ENCODE measurements at regions not wholly inside any gene's neighbourhood (a gene's known extent, or its start where the extent isn't known, plus 50 kb on each side); places are given as distances from the start of the nearest gene placed in this dataset.

- DNase-seq (ENCODE audit: low read depth), result no peak
Measured at GRCh38 chr2:129443865-129444739, 535.4 kb upstream of the RAB6C start.

DNA sequence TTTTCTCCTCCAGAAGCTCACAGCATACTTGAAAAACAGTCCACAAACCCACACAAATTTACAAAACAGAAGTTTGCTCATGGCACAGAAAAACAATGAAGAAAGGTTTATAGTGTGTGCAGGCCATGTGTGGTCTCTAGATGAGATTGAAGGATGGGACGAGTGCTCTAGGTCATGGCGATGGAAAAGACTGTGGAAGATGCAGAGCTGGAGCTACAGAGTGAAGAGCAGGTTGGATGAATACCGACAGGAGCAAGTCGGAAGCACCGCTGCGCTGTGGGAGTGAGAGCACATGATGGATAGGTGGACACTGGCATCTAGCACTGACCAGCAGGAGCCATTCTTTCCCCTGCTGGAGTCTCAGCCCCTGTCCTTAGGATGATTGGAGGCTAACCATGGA is 534.7 kb upstream of the RAB6C start:
- DNase-seq (ENCODE audit: low read depth), result no peak

- DNase-seq (ENCODE audit: low read depth), result no peak
Measured at GRCh38 chr2:129456691-129457090, 522.8 kb upstream of the RAB6C start.

DNA sequence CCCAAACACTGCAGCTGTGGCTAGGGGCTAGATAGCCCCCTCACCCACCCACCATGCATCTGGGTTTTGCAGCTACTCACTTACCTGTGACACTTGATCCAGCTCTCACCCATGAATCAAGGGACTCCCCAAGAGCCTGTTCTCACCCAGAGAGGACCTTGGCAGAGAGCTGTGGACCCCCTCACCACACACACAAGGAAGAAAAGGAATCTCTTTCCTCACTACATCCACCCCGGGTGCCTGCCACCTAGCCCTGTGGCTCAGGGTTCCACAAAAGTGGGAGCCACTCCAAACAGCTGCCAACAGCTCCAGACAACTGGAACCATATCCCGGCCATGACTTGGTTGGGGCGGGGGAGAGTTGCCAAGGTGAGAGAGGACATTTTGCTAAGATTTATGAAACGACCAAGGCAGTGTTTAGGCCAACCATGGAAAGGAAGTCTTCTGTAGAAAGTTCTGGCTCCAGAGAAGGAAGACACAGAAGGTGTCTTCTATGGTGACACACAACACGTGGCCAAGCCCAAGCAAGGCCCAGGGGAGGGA is 522.1 kb upstream of the RAB6C start:
- DNase-seq (ENCODE audit: low read depth), result no peak

DNA sequence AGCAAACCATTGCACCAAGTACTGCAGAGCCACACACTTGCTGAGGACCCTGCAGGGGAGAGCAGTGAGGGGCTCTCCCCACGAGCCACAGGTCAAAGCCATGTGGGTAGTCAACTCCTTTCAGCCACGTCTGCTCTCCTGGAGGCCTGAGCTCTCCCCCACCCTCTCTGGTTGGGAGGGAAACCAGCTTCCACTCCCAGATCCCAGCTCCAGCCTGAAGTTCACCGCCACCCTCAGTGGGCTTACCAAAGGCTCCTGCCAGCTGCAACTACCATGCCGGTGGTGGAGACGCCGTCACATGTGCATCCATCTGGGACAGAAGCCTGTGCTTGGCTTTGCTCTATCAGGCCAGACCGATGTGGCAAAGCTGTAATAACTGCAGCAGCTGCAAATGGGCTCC is 521.5 kb upstream of the RAB6C start:
- DNase-seq (ENCODE audit: low read depth), result no peak

DNA sequence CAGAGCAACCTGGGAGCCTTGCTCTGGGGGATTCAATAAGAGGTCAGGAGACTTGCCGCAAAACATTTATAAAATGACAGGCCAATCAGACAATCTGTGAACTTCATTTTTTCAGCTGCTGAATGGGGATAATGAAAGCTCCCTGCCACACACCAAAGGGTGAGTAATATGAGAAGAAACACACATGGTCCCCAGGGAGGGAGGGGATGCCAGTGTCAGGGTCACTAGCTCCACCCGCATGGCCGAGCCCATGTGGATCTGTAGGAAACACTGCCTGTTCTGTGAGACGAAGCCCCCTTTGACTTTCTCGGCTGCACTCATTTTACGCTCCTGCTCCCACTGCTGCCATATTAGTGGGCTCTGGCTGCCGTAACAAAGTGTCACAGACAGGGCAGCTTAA is 521.0 kb upstream of the RAB6C start:
- DNase-seq (ENCODE audit: low read depth), result no peak

- DNase-seq (ENCODE audit: low read depth), result no peak
Measured at GRCh38 chr2:129459200-129459876, 520.1 kb upstream of the RAB6C start.

- no peak for DNase-seq (ENCODE audit: low read depth)
Measured at GRCh38 chr2:129459881-129460280, 519.6 kb upstream of the RAB6C start.

DNA sequence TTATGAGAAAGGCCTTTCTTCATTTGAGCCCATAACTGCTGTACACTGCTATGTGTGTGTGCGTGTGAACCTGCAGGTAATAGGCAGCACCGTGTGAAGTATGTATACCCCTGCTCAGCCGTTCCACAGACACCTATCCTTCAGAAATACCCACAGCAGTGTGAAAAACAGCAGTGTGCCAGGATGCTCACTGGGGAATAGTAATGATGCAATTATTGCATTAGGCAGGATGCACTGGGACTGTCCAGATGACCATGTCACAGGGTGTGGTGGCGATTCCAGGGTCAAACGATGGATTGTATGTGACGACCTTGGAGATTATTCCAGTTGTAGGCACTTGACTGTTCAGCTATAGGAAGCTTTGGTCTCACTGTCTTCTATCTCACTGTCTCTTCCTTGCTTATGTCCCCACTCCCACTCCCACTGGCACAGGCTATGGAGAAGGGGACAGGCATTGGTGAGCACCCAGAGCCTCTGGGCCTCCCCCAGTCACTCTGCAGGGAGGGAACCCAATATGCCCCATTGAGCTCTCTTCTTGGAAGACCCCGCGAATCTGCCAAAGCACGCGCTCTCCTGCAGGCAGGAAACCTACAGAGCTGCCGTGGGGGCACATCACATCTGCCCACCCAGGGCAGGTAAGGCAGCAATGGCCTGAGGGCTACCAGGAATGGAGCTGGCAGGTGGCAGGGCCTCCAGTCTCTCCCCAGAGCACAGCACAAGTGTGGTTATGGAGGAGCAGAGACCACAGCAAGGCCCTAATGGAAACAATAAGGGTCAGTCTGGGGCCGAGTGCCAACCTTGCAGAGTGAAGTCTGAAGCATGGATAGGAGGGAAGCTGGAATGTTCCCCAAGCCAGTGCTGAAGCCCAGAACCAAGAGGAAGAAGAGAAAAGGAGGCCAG is 518.9 kb upstream of the RAB6C start:
- no peak for DNase-seq (ENCODE audit: low read depth)

DNA sequence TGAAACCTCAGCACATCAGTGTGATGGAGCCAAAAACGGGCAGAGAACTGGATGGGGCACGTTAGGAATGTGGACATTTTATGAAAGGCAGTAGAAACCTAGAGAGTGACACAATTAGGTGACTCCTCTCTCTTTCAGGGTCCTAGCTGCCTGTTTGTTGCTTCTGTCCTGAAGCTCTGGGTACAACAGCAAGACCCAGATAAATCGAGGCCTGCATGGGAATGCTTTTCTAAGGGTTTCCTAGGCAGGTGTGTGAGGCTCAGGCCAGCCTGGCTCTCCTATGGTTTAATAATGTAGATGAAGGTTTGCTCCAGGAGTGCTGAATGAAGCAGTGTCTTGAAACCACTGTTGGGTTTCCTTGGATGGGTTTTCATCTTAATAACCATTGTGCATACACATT is 517.1 kb upstream of the RAB6C start:
- no peak for DNase-seq (ENCODE audit: low read depth)

- no peak for DNase-seq (ENCODE audit: low read depth)
Measured at GRCh38 chr2:129462967-129463366, 516.5 kb upstream of the RAB6C start.

DNA sequence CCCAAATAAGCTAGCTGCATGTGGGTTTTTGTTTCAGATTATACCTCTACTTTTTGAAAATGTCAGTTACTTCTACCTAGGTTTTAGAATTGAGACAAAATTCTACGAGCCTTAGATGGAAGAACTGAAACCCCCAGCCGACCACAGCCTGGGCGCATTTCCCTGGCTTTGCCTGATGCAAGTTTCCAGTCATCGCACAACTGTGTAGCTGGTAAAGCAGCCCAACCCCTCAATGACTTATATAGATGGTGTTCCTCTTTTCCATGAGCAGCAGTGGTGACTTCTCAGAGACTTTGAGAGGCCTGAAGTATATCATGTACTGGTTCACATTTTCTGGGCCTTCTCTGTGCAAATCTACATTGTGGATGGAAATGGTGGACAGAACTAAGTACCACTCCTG is 515.4 kb upstream of the RAB6C start:
- DNase-seq (ENCODE audit: low read depth), result no peak

DNA sequence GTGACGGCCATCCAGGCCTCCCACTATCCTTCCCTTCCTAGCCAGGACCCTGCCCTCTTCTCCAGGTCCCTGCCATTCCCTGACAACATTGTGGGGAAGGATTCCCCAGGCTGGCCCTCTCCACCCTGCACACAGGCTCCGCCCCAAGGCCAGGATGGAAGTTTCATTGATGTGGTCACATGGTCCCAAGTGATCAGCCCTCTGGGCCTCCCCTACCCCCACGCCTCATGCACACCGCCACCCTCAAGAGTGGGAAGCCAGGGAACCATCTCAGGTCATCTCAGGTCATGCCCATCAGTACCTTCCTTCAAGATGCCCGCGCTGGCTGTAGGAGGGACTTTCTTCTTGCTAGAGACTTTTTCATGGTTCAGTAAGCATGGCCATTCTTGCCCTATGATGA is 514.8 kb upstream of the RAB6C start:
- DNase-seq (ENCODE audit: low read depth), result no peak

- DNase-seq (ENCODE audit: low read depth), result no peak
Measured at GRCh38 chr2:129465045-129465444, 514.4 kb upstream of the RAB6C start.

- DNase-seq (ENCODE audit: low read depth), result no peak
Measured at GRCh38 chr2:129466389-129466788, 513.1 kb upstream of the RAB6C start.

DNA sequence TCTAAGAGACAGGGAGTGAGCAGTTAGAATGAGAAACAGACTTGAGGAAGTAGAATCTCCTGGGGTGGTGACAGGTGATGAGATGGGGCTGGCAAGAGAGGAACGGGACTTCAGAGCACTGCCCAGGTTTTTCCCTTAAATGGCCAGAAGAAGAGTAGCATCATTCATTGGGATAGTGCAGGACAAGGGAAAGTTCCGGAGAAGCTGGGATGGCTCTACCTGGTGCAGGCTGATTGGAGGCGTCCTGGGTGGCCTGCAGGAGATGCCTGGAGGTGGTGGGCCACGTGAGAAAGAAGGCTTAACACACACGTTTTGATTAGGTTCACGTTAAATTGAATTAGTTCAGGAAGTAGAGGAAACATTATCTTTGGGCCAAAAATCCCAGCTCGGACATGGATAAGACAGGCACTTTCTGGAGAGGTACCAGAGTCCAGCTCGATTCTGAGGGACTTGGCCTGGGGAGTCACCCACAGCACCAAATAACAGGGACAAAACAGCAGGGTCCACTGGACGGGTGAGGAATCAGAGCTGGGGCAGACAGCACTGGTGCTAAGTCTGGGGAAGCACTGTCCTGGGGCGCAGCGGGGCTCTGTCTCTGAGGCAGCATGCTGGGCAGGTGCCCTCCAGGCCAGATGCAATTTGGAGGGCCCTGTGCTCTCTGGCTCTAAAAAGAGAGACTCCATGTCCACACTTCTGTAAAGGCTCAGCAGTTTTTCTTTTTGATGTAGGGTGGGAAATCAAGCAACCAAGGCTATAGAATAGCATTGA is 512.3 kb upstream of the RAB6C start:
- no peak for DNase-seq (ENCODE audit: low read depth)

- DNase-seq (ENCODE audit: low read depth), result no peak
Measured at GRCh38 chr2:129467941-129468340, 511.5 kb upstream of the RAB6C start.

DNA sequence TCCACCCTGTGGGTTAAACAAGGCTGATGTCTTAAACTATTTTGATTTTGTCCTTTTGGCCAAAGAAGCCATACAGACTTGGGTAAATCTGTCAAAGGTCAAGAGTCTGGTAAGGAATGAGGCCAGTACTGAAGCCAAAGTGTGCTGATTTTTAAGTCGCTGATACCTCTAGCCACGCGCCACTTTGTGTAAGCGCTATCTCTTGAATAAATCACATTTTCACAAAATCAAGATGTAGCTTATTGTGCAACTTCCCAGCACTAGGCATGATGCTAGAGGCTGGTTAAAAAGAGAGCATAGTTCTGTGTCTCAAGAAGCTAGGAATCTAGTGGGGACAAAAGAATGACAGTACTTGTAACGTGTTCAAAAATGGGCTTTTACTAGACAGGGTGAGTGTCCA is 510.6 kb upstream of the RAB6C start:
- DNase-seq (ENCODE audit: low read depth), result no peak

DNA sequence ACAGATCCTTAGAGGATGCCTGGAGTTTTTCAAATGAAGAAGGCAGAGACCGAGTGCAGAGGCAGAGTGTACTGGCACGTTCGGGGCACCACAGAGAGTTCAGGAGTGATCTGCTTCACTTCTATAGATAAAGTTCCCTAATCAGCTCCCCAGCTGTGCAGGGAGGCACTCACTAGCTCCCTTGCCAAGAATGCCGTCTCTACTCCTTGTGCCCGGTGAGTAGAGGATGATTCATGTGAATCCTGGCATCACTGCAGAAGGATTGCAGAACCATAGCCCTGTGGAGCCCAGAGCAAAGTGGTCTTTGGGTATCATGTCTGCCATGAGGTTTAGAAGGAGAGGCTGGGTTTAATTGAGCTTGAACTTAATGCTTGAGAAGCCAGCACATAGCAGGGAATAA is 510.1 kb upstream of the RAB6C start:
- DNase-seq (ENCODE audit: low read depth), result no peak

- DNase-seq (ENCODE audit: low read depth), result no peak
Measured at GRCh38 chr2:129469871-129470270, 509.6 kb upstream of the RAB6C start.

GRCh38 chr2:129478902-129479517 is 500.5 kb upstream of the RAB6C start:
- DNase-seq (ENCODE audit: low read depth), result no peak
